ENCODE measurements at regions not wholly inside any gene's neighbourhood (a gene's known extent, or its start where the extent isn't known, plus 50 kb on each side); places are given as distances from the start of the nearest gene placed in this dataset.
"Not testable (repeated sequence)": the region's sequence is repeated elsewhere in the genome, so short reads cannot be mapped to it uniquely, and the experiment has no call there.

DNA sequence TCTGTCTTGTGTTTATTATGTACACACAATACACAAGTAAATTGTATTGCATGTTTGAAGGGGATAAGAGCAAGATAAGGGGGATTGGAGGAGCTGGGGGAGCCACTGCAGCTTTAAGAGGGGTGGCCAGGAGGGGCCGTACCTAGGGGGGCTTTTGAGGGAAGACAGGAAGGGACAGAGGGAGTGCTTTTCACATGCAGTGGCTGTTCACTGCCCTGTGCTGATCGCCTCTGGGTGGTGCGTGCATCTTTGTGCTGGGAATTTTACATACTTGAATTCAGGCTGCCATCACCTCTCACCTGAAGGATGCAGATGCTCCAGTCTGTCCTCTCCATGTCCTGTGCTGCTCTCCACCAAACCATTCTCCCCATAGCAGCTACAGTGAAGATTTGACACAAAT lies 179.5 kb downstream of the PTPRU start:
- no peak for TF ChIP-seq SPI1 (IDR thresholded peaks at IDR 0.05; ENCODE audit: low read depth, low read length)
- TF ChIP-seq TAF1 (IDR thresholded peaks at IDR 0.05; ENCODE audit: low read depth, low read length) = no peak
- TF ChIP-seq POLR2A (IDR thresholded peaks at IDR 0.05; ENCODE audit: low read depth, low read length) = no peak
- DNase-seq (ENCODE audit: insufficient read length, low spot score) (no peak), FAIRE-seq (no peak)

DNA sequence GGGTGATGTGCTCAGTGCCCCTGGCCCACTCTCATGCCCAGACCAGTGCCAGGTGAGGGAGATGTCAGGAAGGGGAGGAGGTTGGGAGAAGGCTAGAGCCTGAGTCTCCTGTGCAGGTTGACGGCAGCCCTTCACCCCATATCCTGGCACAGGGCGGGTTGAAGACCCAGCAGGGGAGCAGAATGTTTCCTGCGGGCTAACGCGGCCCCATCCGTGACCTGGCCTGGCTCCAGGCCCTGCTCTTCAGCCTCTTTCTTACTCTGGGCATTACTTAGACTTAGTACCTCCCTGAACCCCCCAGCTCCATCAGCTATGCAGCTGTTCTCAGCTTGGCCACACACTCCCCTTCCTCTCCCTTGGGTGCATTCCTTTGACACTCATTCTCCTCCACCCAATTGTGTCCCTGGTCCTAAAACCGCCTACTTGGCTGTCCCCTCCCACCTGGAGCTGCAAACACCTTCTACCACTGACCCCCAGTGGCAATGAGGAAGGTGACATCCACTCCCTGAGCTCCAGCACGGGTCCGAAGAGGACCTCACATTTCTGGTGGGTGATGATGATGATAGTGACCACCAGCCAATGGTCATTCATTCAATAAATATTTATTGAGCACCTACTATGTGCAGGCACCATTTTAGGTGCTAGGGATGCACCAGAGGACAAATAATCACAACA lies 179.0 kb downstream of the PTPRU start:
- DNase-seq (ENCODE audit: insufficient read length, low spot score) = no peak

DNA sequence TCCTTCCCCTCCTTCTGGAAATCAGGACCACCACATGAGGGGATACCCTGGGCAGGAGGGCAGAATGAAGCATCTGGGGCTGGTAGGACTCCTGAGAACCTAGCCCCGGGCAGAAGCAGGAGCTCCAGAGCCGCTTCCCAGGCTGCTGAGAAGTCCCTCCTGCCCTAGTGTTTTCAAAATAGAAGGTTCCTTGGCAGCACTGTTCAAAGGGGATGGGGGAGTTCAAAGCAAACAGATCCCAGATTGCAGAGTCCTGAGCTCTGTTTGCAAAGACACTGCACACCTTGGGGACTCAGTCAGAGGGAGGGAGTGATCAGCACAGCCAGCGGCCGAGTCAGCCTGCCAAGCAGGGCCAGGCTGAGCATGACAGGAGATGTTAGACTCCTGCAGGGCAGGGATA lies 177.8 kb downstream of the PTPRU start:
- DNase-seq (ENCODE audit: insufficient read length, low spot score) (no peak), FAIRE-seq (no peak)
- TF ChIP-seq TAF1 (IDR thresholded peaks at IDR 0.05; ENCODE audit: low read depth, low read length) (no peak), POLR2A (IDR thresholded peaks at IDR 0.05; ENCODE audit: low read depth, low read length) (no peak), POU2F2 (IDR thresholded peaks at IDR 0.05; ENCODE audit: low read depth, low read length) (no peak), POLR2AphosphoS5 (IDR thresholded peaks at IDR 0.05; ENCODE audit: low read depth, low read length) (no peak), SPI1 (IDR thresholded peaks at IDR 0.05; ENCODE audit: low read depth, low read length) (no peak), PAX5 (IDR thresholded peaks at IDR 0.05; ENCODE audit: insufficient read depth, low read length, severe bottlenecking) (no peak)

More for the DNA sequence above, 179.0 kb downstream of the PTPRU start:
- FAIRE-seq = no peak
- TF ChIP-seq POU2F2 (IDR thresholded peaks at IDR 0.05; ENCODE audit: low read depth, low read length) (no peak), POLR2AphosphoS5 (IDR thresholded peaks at IDR 0.05; ENCODE audit: low read depth, low read length) (no peak), TAF1 (IDR thresholded peaks at IDR 0.05; ENCODE audit: low read depth, low read length) (no peak), POLR2A (IDR thresholded peaks at IDR 0.05; ENCODE audit: low read depth, low read length) (no peak), SPI1 (IDR thresholded peaks at IDR 0.05; ENCODE audit: low read depth, low read length) (no peak), PAX5 (IDR thresholded peaks at IDR 0.05; ENCODE audit: insufficient read depth, low read length, severe bottlenecking) (no peak)

DNA sequence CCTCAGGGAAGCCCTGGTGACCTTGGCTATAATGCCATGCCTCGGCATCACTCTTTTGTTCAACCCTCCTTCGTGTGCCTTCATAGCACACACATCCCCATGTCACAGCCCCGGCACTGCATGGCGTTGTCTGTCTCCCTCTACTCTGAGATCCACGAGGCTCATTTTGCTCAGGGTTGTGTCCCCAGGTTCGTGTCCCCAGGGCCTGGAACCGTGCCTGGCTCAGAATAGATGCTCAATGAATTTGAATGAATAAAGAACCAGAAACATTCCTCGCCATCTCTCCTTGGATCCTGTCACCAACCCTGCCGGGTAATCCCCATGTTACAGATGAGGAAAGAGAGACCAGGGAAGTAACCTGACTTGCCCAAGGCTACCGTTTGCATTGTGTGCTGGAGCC lies 177.3 kb downstream of the PTPRU start:
- FAIRE-seq (no peak), DNase-seq (ENCODE audit: insufficient read length, low spot score) (no peak)
- no peak for TF ChIP-seq TAF1 (IDR thresholded peaks at IDR 0.05; ENCODE audit: low read depth, low read length)
- TF ChIP-seq PAX5 (IDR thresholded peaks at IDR 0.05; ENCODE audit: insufficient read depth, low read length, severe bottlenecking) = no peak
- no peak for TF ChIP-seq POLR2AphosphoS5 (IDR thresholded peaks at IDR 0.05; ENCODE audit: low read depth, low read length)
- no peak for TF ChIP-seq POLR2A (IDR thresholded peaks at IDR 0.05; ENCODE audit: low read depth, low read length)
- no peak for TF ChIP-seq POU2F2 (IDR thresholded peaks at IDR 0.05; ENCODE audit: low read depth, low read length)
- no peak for TF ChIP-seq SPI1 (IDR thresholded peaks at IDR 0.05; ENCODE audit: low read depth, low read length)

DNA sequence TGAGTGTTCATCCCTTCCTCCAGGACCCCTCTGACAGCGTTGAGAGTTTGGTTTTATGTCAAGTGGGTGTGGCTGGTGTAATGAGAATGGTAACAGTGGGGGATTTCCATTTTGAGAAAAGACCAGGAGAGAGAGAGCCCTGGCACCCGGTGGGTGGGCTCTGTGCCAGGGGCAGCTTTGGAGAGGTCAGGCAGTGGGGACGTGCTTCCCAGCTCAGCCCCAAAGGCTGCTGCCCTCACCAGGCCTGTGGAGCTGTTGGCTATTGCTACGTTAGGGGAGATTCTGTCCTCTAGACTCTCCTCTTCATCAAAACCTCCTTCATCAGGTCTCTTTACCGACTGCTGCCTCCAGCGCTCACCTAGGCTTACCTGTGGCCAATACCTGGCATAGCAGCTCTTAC lies 176.3 kb downstream of the PTPRU start:
- FAIRE-seq (no peak), DNase-seq (ENCODE audit: insufficient read length, low spot score) (no peak)
- TF ChIP-seq SPI1 (IDR thresholded peaks at IDR 0.05; ENCODE audit: low read depth, low read length) (no peak), POU2F2 (IDR thresholded peaks at IDR 0.05; ENCODE audit: low read depth, low read length) (no peak), TAF1 (IDR thresholded peaks at IDR 0.05; ENCODE audit: low read depth, low read length) (no peak), PAX5 (IDR thresholded peaks at IDR 0.05; ENCODE audit: insufficient read depth, low read length, severe bottlenecking) (no peak), POLR2A (IDR thresholded peaks at IDR 0.05; ENCODE audit: low read depth, low read length) (no peak), POLR2AphosphoS5 (IDR thresholded peaks at IDR 0.05; ENCODE audit: low read depth, low read length) (no peak)

DNA sequence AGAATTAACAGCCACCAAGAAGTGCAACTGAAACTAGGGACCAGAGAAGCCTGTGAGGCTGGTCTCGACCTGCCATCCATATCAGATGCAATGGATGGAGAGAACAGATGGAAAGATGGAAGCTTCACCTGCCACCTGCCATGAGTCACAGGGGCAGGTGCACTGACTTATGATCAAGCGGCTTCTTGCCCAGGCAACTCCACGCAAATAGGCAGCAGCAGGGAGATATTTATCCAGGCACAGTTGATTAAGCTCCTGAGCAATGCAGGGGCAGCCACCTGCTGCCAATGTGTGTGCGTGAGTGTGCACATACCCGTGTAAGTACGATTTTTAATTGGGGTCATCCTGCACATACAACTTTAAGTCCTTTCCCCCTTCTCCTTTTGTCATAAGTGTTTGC lies 174.2 kb downstream of the PTPRU start:
- FAIRE-seq (no peak), DNase-seq (ENCODE audit: insufficient read length, low spot score) (no peak)
- TF ChIP-seq POLR2AphosphoS5 (IDR thresholded peaks at IDR 0.05; ENCODE audit: low read depth, low read length) (no peak), POLR2A (IDR thresholded peaks at IDR 0.05; ENCODE audit: low read depth, low read length) (no peak), POU2F2 (IDR thresholded peaks at IDR 0.05; ENCODE audit: low read depth, low read length) (no peak), PAX5 (IDR thresholded peaks at IDR 0.05; ENCODE audit: insufficient read depth, low read length, severe bottlenecking) (no peak), TAF1 (IDR thresholded peaks at IDR 0.05; ENCODE audit: low read depth, low read length) (no peak), SPI1 (IDR thresholded peaks at IDR 0.05; ENCODE audit: low read depth, low read length) (no peak)

DNA sequence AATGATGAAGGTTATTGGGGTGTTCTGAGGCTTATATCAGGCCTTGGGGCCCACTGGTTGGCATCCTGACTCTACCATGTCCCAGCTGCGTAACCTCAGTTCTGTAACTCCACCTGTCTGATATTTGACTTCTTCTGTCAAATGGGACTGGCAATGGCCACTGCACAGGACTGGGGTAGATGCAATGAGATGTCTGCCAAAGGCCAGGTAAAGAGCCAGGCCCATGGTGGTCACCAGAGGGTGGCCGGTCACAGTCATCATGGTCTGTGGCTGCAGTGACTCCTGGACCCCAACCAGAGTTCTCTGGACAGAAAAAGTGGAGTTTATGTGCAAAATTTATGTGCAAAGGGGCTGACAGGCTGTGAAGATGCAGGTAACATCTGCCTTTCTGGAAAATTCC lies 173.3 kb downstream of the PTPRU start:
- FAIRE-seq (no peak), DNase-seq (ENCODE audit: insufficient read length, low spot score) (no peak)
- TF ChIP-seq TAF1 (IDR thresholded peaks at IDR 0.05; ENCODE audit: low read depth, low read length) = no peak
- TF ChIP-seq POLR2A (IDR thresholded peaks at IDR 0.05; ENCODE audit: low read depth, low read length) = no peak
- no peak for TF ChIP-seq POLR2AphosphoS5 (IDR thresholded peaks at IDR 0.05; ENCODE audit: low read depth, low read length)
- TF ChIP-seq PAX5 (IDR thresholded peaks at IDR 0.05; ENCODE audit: insufficient read depth, low read length, severe bottlenecking) = no peak
- no peak for TF ChIP-seq SPI1 (IDR thresholded peaks at IDR 0.05; ENCODE audit: low read depth, low read length)
- no peak for TF ChIP-seq POU2F2 (IDR thresholded peaks at IDR 0.05; ENCODE audit: low read depth, low read length)

DNA sequence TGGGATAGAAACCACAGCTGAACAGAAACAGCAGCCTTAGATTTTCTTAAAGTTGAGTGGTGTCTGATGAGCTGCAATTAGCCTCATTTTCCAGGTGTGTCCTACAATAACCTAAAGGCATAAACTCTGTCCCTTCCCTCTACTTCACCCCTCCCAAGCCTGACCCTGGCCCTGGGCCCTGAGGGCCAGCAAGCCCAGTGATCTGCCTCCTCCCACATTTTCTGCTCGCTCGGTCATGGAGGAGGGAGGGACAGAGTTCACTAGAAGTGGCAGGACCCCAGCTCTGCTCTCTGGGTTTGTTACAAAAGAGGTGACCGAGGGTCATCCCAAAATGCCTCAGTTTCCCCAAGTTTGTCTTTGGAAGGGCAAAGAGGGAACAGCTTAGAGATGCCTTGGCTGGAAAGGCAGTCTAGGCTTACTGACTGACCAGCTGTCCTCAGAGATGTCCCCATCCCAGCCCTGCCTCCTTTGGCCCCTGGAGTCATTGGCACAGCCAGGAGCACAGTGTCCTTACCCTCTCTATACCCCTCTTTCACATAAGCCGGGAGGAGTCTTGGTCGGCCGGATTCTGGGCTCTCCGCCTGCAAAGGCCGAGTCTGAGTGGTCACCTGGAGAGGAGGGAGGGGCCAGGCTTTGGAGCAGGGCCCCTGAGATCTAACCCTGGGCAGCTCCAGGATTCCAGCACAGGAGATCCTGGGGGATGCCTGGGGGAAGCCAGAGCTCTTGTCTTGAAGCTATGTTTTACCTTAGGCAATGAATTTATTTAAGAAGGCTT lies 172.7 kb downstream of the PTPRU start:
- TF ChIP-seq PAX5 (IDR thresholded peaks at IDR 0.05; ENCODE audit: insufficient read depth, low read length, severe bottlenecking) (no peak), TAF1 (IDR thresholded peaks at IDR 0.05; ENCODE audit: low read depth, low read length) (no peak), POLR2AphosphoS5 (IDR thresholded peaks at IDR 0.05; ENCODE audit: low read depth, low read length) (no peak), POLR2A (IDR thresholded peaks at IDR 0.05; ENCODE audit: low read depth, low read length) (no peak), SPI1 (IDR thresholded peaks at IDR 0.05; ENCODE audit: low read depth, low read length) (no peak), POU2F2 (IDR thresholded peaks at IDR 0.05; ENCODE audit: low read depth, low read length) (no peak)
- FAIRE-seq (no peak), DNase-seq (ENCODE audit: insufficient read length, low spot score) (no peak)

DNA sequence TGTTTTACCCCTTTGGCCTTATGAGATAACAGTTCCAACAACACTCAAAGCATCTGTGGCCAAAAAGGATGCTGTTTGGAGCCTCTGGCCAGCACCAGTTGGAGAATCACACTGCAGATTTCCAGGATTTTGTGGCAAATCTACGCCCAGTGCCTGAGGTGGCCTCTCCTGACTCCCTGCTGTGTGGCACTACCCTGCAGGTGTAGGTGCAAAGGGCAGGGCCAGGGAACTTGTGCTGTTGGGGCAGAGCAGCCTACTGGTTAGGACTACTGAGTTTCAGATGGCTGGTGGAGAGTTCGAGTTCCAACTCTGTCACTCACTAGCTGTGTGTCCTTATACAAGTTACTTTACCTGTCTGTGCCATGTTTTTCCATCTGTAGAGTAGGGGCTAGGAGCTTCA lies 170.5 kb downstream of the PTPRU start:
- no peak for TF ChIP-seq POLR2AphosphoS5 (IDR thresholded peaks at IDR 0.05; ENCODE audit: low read depth, low read length)
- TF ChIP-seq SPI1 (IDR thresholded peaks at IDR 0.05; ENCODE audit: low read depth, low read length) = no peak
- TF ChIP-seq PAX5 (IDR thresholded peaks at IDR 0.05; ENCODE audit: insufficient read depth, low read length, severe bottlenecking) = no peak
- TF ChIP-seq POU2F2 (IDR thresholded peaks at IDR 0.05; ENCODE audit: low read depth, low read length) = no peak
- no peak for TF ChIP-seq POLR2A (IDR thresholded peaks at IDR 0.05; ENCODE audit: low read depth, low read length)
- TF ChIP-seq TAF1 (IDR thresholded peaks at IDR 0.05; ENCODE audit: low read depth, low read length) = no peak
- DNase-seq (ENCODE audit: insufficient read length, low spot score) (no peak), FAIRE-seq (no peak)

DNA sequence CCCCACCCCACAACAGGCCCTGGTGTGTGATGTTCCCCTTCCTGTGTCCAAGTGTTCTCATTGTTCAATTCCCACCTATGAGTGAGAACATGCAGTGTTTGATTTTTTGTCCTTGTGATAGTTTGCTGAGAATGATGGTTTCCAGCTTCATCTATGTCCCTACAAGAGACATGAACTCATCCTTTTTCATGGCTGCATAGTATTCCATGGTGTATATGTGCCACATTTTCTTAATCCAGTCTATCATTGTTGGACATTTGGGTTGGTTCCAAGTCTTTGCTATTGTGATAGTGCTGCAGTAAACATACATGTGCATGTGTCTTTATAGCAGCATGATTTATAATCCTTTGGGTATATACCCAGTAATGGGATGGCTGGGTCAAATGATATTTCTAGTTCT lies 163.9 kb downstream of the PTPRU start:
- not testable (repeated sequence) for FAIRE-seq; DNase-seq (ENCODE audit: insufficient read length, low spot score)
